Sigmoid colon (tissue), 6 donors: ENCODE measurements at regions not wholly inside any gene's neighbourhood (a gene's known extent, or its start where the extent isn't known, plus 50 kb on each side); places are given as distances from the start of the nearest gene placed in this dataset.

Experiments
- DNase-seq: peaks from one replicate; pipeline ENCODE4 v3.0.0-alpha.2; 2019
- H3K27ac ChIP-seq, 4 donors: fragments of 200-600 bp; sonication (generic); one replicate each; pipeline ENCODE4 v1.5.1; 2016 to 2019; ENCODE audit warnings: mild to moderate bottlenecking in 1 of 4
- H3K27me3 ChIP-seq, 3 donors: fragments of 200-600 bp; sonication (generic); one replicate each; pipeline ENCODE4 v1.5.1; 2019; ENCODE audit warnings: mild to moderate bottlenecking in 1 of 3
- H3K36me3 ChIP-seq, 4 donors: fragments of 200-600 bp; sonication (generic); one replicate each; pipeline ENCODE4 v1.5.1; 2016 to 2019
- H3K4me1 ChIP-seq, 4 donors: fragments of 200-600 bp; sonication (generic); one replicate each; pipeline ENCODE4 v1.5.1; 2017 to 2019
- H3K4me3 ChIP-seq, 4 donors: fragments of 200-600 bp; sonication (generic); one replicate each; pipeline ENCODE4 v1.5.1; 2017 to 2019; ENCODE audit warnings: mild to moderate bottlenecking in 2 of 4, moderate library complexity in 1 of 4
- H3K9me3 ChIP-seq, 4 donors: fragments of 200-600 bp in 3 of 4; sonication (generic) in 3 of 4; one replicate each; pipeline versions ENCODE4 v1.5.1 to v1.6.1; 2013 to 2019
- EP300 ChIP-seq, 4 donors: sonication (generic); formaldehyde crosslinking; IDR thresholded peaks; one replicate each; pipeline ENCODE4 v1.6.1; 2017; ENCODE audit warnings: antibody characterized with exemption in 4 of 4
- POLR2A ChIP-seq, 2 donors: fragments of 450-650 bp; IDR thresholded peaks; one replicate each; pipeline ENCODE4 v1.6.1; 2016; ENCODE audit warnings: antibody characterized with exemption in 2 of 2, mild to moderate bottlenecking in 2 of 2, moderate library complexity in 2 of 2
- POLR2AphosphoS5 ChIP-seq, 4 donors: sonication (generic); formaldehyde crosslinking; IDR thresholded peaks; one replicate each; pipeline ENCODE4 v1.6.1; 2017; ENCODE audit warnings: antibody characterized with exemption in 4 of 4
- WGBS, 2 donors: extraction: QIAGEN DNeasy Blood & Tissue Kit; methylation state at CpG; one replicate each; pipeline ENCODE4 v1.1.7; 2013; 5-methylcytosine and 5-hydroxymethylcytosine counted together
- intact Hi-C: fragments of 100-400 bp; cut with DNase I; formaldehyde crosslinking; loops from one replicate; pipeline ENCODE4 v1.15.1; 2023
- TF ChIP-seq, protein P1 (sequence below), 4 experiments: fragments of 450-650 bp in 3 of 4; fragments of 200-600 bp in 1 of 4; IDR thresholded peaks; one replicate each; pipeline ENCODE4 v1.5.1; 2016 to 2019; ENCODE audit warnings: antibody characterized with exemption in 4 of 4, mild to moderate bottlenecking in 3 of 4, moderate library complexity in 2 of 4
- donor health status: healthy with polysubstance abuse.
- donor health status: healthy.

DNA sequence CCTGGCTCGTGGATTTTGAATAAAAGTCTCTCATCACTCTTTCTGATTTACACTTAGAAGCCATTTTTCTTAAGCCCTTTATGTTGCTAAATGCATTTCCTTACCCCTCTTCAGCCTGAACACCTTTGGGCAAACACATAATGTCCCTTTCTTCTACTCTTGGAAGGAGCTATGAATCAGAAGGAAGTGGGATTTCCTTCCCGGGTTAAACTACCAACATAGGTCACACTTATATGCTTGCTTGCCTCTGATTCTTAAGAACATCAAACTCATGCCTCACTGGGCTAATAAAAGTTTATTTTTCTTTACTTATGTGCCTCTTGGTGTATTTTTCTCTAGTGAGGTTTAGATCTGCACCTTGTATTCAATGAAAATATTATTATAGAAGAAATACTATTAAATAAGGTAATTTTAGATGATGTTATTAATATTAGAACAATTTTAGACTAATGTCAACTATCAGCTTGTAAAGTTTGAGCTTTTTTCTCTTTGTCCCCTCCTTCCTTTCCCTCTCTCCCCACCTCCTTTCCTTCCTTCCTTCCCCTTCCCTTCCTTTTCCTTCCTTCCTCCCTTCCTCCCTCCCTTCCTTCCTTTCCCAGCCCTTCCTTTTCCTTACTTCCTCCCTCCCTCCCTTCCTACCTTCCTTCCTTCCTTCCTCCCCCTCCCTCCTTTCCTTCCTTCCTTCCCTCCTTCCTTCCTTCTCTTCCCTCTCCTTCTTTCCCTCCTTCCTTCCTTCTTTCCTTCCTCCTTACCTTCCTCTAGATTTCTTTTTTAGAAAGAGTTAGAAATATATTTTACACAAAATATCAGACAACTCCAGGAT, 66.5 kb upstream of the KCNJ6 start:
- no peaks in the 10 kb centered on the region for H3K4me1 ChIP-seq
- no peaks in the 10 kb centered on the region for H3K27me3 ChIP-seq
- H3K9me3 ChIP-seq: no peaks in the 10 kb centered on the region
- 34 to 82% methylated on average over 2 of the region's 2 CpGs for WGBS, 2 donors
- no peak for DNase-seq
- H3K4me3 ChIP-seq: no peak overlapping the region
- H3K27ac ChIP-seq: no peak overlapping the region
- no peaks in the 10 kb centered on the region for H3K36me3 ChIP-seq
- intact Hi-C loops: no loop called here
- TF ChIP-seq POLR2A (IDR thresholded peaks at IDR 0.05) (no peak), EP300 (IDR thresholded peaks at IDR 0.05) (no peak), POLR2AphosphoS5 (IDR thresholded peaks at IDR 0.05) (no peak)
- TF ChIP-seq, protein P1, sequence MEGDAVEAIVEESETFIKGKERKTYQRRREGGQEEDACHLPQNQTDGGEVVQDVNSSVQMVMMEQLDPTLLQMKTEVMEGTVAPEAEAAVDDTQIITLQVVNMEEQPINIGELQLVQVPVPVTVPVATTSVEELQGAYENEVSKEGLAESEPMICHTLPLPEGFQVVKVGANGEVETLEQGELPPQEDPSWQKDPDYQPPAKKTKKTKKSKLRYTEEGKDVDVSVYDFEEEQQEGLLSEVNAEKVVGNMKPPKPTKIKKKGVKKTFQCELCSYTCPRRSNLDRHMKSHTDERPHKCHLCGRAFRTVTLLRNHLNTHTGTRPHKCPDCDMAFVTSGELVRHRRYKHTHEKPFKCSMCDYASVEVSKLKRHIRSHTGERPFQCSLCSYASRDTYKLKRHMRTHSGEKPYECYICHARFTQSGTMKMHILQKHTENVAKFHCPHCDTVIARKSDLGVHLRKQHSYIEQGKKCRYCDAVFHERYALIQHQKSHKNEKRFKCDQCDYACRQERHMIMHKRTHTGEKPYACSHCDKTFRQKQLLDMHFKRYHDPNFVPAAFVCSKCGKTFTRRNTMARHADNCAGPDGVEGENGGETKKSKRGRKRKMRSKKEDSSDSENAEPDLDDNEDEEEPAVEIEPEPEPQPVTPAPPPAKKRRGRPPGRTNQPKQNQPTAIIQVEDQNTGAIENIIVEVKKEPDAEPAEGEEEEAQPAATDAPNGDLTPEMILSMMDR (IDR thresholded peaks at IDR 0.05): no peak

DNA sequence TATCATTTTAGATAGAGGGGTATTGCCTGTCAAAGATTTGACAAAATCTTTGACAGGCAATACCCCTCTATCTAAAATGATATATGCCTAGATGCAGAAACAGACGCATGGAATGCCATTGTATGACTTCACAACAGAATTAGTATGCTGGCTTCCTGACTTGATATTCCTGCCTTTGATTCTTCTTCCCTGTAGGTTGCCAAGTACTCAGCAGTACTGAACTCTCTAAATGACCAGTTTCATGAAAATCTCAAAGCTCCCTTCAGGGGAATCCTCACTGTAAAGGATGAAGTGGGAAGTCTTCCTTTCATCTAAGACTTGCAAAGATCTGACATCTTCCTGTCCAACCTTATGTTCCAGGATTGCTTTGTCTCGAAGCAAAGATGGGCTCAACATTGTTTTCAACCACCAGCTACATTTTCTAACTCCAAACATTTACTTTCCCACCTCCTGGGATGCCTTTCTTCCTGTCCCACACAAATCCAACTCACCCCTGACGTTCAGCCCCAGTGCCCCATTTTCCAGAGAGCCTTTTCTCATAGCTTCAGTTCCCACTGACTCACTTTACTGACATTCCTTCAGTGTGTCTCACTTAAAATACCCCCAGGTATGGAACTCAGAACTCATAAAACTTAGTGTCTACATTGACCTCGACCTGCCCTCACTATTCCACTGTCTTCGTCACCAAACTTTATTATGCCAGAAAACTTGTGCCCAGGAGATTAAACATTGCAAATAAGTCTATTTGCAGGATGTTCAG, 67.3 kb upstream of the KCNJ6 start:
- no peaks in the 10 kb centered on the region for H3K27me3 ChIP-seq
- WGBS, 2 donors: 32 to 46% methylated on average over 5 of the region's 5 CpGs
- no peak overlapping the region for H3K4me3 ChIP-seq
- H3K27ac ChIP-seq: no peak overlapping the region
- TF ChIP-seq POLR2AphosphoS5 (IDR thresholded peaks at IDR 0.05) (no peak), EP300 (IDR thresholded peaks at IDR 0.05) (no peak), POLR2A (IDR thresholded peaks at IDR 0.05) (no peak)
- TF ChIP-seq, protein P1 (IDR thresholded peaks at IDR 0.05): no peak
- H3K4me1 ChIP-seq: no peaks in the 10 kb centered on the region
- intact Hi-C loops: no loop called here
- no peaks in the 10 kb centered on the region for H3K36me3 ChIP-seq
- no peak for DNase-seq
- H3K9me3 ChIP-seq: no peaks in the 10 kb centered on the region

DNA sequence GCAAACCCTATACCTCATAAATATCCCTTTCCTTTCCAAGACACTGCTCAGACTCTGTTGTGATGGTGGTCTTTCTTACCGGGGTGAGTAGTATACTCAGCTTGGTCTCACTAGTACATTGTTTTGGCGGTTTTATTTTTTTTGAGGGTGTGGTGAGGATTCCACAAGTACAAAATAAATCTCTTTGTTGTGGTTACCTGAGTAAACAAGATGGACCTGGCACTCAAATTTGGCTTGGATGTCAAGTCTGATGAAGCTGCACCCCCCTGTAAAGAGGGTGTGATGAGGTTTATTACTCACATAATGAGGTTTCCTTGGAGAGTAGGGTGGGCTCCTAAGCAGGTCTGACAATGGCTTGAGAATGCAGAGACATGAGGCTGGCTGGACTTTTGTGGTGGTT, 68.2 kb upstream of the KCNJ6 start:
- DNase-seq: no peak
- no peaks in the 10 kb centered on the region for H3K4me1 ChIP-seq
- no peak overlapping the region for H3K27ac ChIP-seq
- no peak for TF ChIP-seq POLR2A (IDR thresholded peaks at IDR 0.05)
- TF ChIP-seq POLR2AphosphoS5 (IDR thresholded peaks at IDR 0.05): no peak
- TF ChIP-seq EP300 (IDR thresholded peaks at IDR 0.05): no peak
- TF ChIP-seq, protein P1 (IDR thresholded peaks at IDR 0.05): no peak
- 30 to 75% methylated on average over 2 of the region's 2 CpGs for WGBS, 2 donors
- no peak overlapping the region for H3K4me3 ChIP-seq
- H3K27me3 ChIP-seq: peaks cover 0 to 2% (median 0%) of the 10 kb centered on the region in 3 donors
- no peaks in the 10 kb centered on the region for H3K36me3 ChIP-seq
- intact Hi-C loops: no loop called here
- H3K9me3 ChIP-seq: no peaks in the 10 kb centered on the region

DNA sequence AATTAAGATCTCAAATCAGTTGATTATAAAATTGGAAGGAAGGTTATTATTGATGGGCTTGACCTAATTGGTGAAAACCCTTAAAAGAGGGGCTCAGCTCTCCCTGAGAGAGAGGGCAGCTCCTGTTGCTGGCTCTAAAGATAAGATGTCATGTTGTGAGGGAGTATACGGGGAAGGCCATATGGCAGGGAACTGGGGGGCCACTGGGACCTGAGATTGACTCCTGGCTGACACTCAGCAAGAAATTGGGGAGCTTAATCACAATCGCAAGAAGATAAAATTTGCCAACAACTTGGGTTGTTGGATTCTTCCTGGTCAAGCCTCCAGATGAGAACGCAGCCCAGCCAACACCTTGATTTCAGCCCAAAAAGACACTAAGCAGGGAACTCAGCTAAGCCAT, 69.7 kb upstream of the KCNJ6 start:
- TF ChIP-seq POLR2A (IDR thresholded peaks at IDR 0.05): no peak
- no peak for TF ChIP-seq POLR2AphosphoS5 (IDR thresholded peaks at IDR 0.05)
- TF ChIP-seq, protein P1 (IDR thresholded peaks at IDR 0.05): no peak
- TF ChIP-seq EP300 (IDR thresholded peaks at IDR 0.05): no peak
- Histone ChIP-seq H3K9me3 (no peaks in the 10 kb centered on the region), H3K36me3 (no peaks in the 10 kb centered on the region), H3K27ac (no peak overlapping the region), H3K4me1 (no peaks in the 10 kb centered on the region), H3K4me3 (no peak overlapping the region), H3K27me3 (peaks cover 0 to 4% (median 0%) of the 10 kb centered on the region in 3 donors)
- intact Hi-C loops: no loop called here
- 64 to 88% methylated on average over 3 of the region's 3 CpGs for WGBS, 2 donors
- DNase-seq: no peak
